ENCODE measurements at regions not wholly inside any gene's neighbourhood (a gene's known extent, or its start where the extent isn't known, plus 50 kb on each side); places are given as distances from the start of the nearest gene placed in this dataset.
A peak's percentile ranks its signal among the peaks of the same experiment; 100 is the strongest.

DNA sequence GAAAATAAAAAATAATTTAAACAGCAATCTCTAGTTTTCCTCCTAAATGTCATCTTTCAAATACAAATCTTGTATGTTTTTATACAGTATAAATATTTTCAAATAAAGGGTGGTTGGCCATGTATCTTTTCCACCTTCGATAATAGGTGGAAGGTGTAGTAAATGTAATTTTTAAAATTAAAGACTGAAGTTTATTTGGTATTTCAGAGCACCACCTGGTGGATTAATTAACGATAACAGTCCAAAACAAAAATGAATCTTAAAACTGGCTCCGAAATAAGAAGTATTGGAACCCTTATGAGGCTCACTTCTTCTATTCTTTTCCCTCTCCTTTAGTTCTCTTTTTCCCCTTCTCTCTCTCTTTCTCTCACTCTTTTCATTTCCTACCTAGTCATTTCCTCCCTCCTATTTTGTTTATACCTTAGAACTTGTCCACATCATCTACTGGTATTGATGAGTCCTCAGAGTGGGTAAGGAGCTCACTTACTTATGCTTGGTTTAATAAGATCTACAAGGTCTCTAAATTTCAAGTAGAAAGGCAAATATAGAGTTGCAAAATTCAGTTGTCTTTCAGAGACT is 82.9 kb upstream of the EXOC1L start:
- TF ChIP-seq, protein P1, sequence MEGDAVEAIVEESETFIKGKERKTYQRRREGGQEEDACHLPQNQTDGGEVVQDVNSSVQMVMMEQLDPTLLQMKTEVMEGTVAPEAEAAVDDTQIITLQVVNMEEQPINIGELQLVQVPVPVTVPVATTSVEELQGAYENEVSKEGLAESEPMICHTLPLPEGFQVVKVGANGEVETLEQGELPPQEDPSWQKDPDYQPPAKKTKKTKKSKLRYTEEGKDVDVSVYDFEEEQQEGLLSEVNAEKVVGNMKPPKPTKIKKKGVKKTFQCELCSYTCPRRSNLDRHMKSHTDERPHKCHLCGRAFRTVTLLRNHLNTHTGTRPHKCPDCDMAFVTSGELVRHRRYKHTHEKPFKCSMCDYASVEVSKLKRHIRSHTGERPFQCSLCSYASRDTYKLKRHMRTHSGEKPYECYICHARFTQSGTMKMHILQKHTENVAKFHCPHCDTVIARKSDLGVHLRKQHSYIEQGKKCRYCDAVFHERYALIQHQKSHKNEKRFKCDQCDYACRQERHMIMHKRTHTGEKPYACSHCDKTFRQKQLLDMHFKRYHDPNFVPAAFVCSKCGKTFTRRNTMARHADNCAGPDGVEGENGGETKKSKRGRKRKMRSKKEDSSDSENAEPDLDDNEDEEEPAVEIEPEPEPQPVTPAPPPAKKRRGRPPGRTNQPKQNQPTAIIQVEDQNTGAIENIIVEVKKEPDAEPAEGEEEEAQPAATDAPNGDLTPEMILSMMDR (IDR thresholded peaks at IDR 0.05; ENCODE audit: insufficient read depth, missing control alignments), result peak; percentile 43
- FAIRE-seq (no peak), DNase-seq (ENCODE audit: insufficient read length, low spot score) (no peak)

DNA sequence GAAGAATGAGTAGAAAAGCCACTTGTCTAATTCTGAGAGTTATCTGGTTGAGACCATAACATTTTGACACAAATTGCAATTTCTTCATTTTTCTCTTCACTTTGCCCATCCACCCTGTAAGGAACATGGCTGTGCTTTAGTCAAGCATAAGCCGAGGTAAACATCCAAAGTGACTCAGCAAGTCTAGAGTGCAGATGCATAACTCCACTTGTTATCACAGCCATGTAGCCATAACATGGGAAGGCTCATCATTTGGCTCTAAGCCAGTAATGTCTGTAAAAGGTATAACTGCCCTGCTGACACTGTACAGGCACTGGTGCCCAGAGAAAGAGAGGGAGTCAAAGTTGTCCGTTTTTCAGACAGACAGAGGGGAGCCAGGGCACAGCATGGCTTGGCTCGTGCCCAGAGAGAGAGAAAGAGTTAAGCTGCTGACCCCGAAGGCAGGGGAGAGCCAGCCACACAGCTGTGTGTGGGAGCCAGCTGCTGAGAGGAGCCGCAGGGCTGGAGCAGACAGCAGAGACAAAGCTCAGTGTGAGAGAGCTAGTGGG is 76.9 kb upstream of the EXOC1L start:
- TF ChIP-seq, protein P1 (IDR thresholded peaks at IDR 0.05; ENCODE audit: insufficient read depth, missing control alignments), result no peak
- FAIRE-seq (no peak), DNase-seq (ENCODE audit: insufficient read length, low spot score) (no peak)

GRCh38 chr4:55744369-55744768 is 75.2 kb upstream of the EXOC1L start:
- FAIRE-seq, result no peak
- no peak for DNase-seq (ENCODE audit: insufficient read length, low spot score)
- TF ChIP-seq, protein P1 (IDR thresholded peaks at IDR 0.05; ENCODE audit: insufficient read depth, missing control alignments), result no peak

- DNase-seq (ENCODE audit: insufficient read length, low spot score) (no peak), FAIRE-seq (no peak)
- TF ChIP-seq, protein P1 (IDR thresholded peaks at IDR 0.05; ENCODE audit: insufficient read depth, missing control alignments), result no peak
These were observed 74.6 kb upstream of the EXOC1L start for GRCh38 chr4:55745014-55745413.

DNA sequence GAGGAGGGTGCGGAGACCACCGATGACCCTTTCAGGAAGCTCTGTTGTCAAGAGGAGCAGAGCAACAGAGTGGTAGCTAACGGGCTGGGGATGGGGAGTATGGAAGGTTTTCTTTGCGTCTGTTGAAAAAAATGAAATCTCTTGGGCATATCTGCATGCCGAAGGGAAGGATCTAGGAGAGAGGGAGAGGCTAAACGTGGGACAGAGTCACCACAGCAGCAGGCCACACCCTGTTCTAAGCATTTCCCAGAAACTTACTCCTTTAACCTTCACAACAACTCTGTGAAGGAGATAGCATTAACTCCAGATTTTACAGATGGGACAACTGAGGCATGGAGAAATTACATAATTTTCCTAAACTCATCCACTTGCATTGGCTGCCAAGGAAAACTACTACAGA is 71.8 kb upstream of the EXOC1L start:
- FAIRE-seq (no peak), DNase-seq (ENCODE audit: insufficient read length, low spot score) (no peak)
- TF ChIP-seq, protein P1 (IDR thresholded peaks at IDR 0.05; ENCODE audit: insufficient read depth, missing control alignments), result no peak

- FAIRE-seq, result no peak
- TF ChIP-seq, protein P1 (IDR thresholded peaks at IDR 0.05; ENCODE audit: insufficient read depth, missing control alignments), result no peak
These were observed 69.9 kb upstream of the EXOC1L start for GRCh38 chr4:55749666-55750065.

DNA sequence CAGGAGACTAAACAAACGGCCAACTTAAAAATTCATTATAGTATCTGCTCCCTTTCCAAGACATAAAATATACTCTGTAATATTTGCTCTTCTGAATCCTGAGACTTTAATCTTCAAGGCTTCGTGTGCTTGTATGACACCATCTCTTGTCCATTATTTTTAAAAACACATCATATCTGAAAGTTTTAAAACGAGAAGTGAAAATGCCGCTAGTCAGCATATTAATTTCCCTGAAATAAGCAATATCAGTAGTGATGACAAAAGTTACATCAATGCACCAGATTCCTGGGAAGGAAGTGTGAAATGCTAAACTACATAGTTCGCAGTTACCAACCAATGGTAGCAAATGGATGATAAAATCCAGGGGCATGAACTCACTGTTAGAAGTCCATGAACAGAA is 66.8 kb upstream of the EXOC1L start:
- TF ChIP-seq, protein P1 (IDR thresholded peaks at IDR 0.05; ENCODE audit: insufficient read depth, missing control alignments), result no peak
- FAIRE-seq, result no peak
- DNase-seq (ENCODE audit: insufficient read length, low spot score), result no peak

More at GRCh38 chr4:55749666-55750065, 69.9 kb upstream of the EXOC1L start:
- no peak for DNase-seq (ENCODE audit: insufficient read length, low spot score)

Measured in D721Med (cell line).